ENCODE measurements at regions not wholly inside any gene's neighbourhood (a gene's known extent, or its start where the extent isn't known, plus 50 kb on each side); places are given as distances from the start of the nearest gene placed in this dataset.

- H3K4me3 ChIP-seq (ENCODE audit: low read depth, low read length) = no peak overlapping the region
- DNase-seq (ENCODE audit: low read depth) = no peak
These were observed 52.0 kb upstream of the NPTX2 start for GRCh38 chr7:98565103-98565502.

GRCh38 chr7:98562871-98563495, 54.1 kb upstream of the NPTX2 start:
- no peak overlapping the region for H3K4me3 ChIP-seq (ENCODE audit: low read depth, low read length)
- DNase-seq (ENCODE audit: low read depth) = no peak
- TF ChIP-seq CTCF (IDR thresholded peaks at IDR 0.05; ENCODE audit: insufficient read depth, low read depth, low read length) = no peak

More at GRCh38 chr7:98565103-98565502, 52.0 kb upstream of the NPTX2 start:
- TF ChIP-seq CTCF (IDR thresholded peaks at IDR 0.05; ENCODE audit: insufficient read depth, low read depth, low read length) = no peak

GRCh38 chr7:98562381-98562823, 54.7 kb upstream of the NPTX2 start:
- no peak for DNase-seq (ENCODE audit: low read depth)
- TF ChIP-seq CTCF (IDR thresholded peaks at IDR 0.05; ENCODE audit: insufficient read depth, low read depth, low read length) = no peak
- H3K4me3 ChIP-seq (ENCODE audit: low read depth, low read length) = no peak overlapping the region

GRCh38 chr7:98559958-98560357, 57.1 kb upstream of the NPTX2 start:
- DNase-seq (ENCODE audit: low read depth) = no peak
- H3K4me3 ChIP-seq (ENCODE audit: low read depth, low read length) = no peak overlapping the region
- TF ChIP-seq CTCF (IDR thresholded peaks at IDR 0.05; ENCODE audit: insufficient read depth, low read depth, low read length) = no peak

- DNase-seq (ENCODE audit: low read depth) = no peak
These were observed 57.9 kb upstream of the NPTX2 start for GRCh38 chr7:98559219-98559618.

GRCh38 chr7:98557538-98558031, 59.5 kb upstream of the NPTX2 start:
- no peak for TF ChIP-seq CTCF (IDR thresholded peaks at IDR 0.05; ENCODE audit: insufficient read depth, low read depth, low read length)
- no peak overlapping the region for H3K4me3 ChIP-seq (ENCODE audit: low read depth, low read length)
- DNase-seq (ENCODE audit: low read depth) = no peak

More at GRCh38 chr7:98559219-98559618, 57.9 kb upstream of the NPTX2 start:
- no peak for TF ChIP-seq CTCF (IDR thresholded peaks at IDR 0.05; ENCODE audit: insufficient read depth, low read depth, low read length)
- no peak overlapping the region for H3K4me3 ChIP-seq (ENCODE audit: low read depth, low read length)

GRCh38 chr7:98556288-98556687, 60.8 kb upstream of the NPTX2 start:
- H3K4me3 ChIP-seq (ENCODE audit: low read depth, low read length) = no peak overlapping the region
- no peak for TF ChIP-seq CTCF (IDR thresholded peaks at IDR 0.05; ENCODE audit: insufficient read depth, low read depth, low read length)

More at GRCh38 chr7:98556288-98556687, 60.8 kb upstream of the NPTX2 start:
- no peak for DNase-seq (ENCODE audit: low read depth)
